Activated T-helper 1 cell treated with anti-CD3 and anti-CD28 coated beads, Interleukin-12 subunit alpha, Interleukin-12 subunit beta, Interleukin-2, Interleukin-4 antibody, amounts not matched to agents 30 ng/mL and 10 ng/mL and 1 ng/mL, durations not matched to agents 14 hours and 24 hours and 36 hours (primary cell): ENCODE measurements at regions not wholly inside any gene's neighbourhood (a gene's known extent, or its start where the extent isn't known, plus 50 kb on each side); places are given as distances from the start of the nearest gene placed in this dataset.

Experiments
- DNase-seq: peaks from one replicate; pipeline ENCODE4 v3.0.0; 2021; ENCODE audit warnings: low spot score
- H3K27ac Mint-ChIP-seq: one replicate; pipeline ENCODE4 v1.8.0; 2021; ENCODE audit warnings: mild to moderate bottlenecking, mixed read lengths
- H3K27me3 Mint-ChIP-seq: one replicate; pipeline ENCODE4 v1.8.0; 2022; ENCODE audit warnings: mild to moderate bottlenecking, moderate library complexity, mixed read lengths; ENCODE audit not compliant: insufficient read depth
- H3K36me3 Mint-ChIP-seq: one replicate; pipeline ENCODE4 v1.8.0; 2021; ENCODE audit warnings: low read depth, mixed read lengths
- H3K4me1 Mint-ChIP-seq: one replicate; pipeline ENCODE4 v1.8.0; 2021; ENCODE audit warnings: low read depth, mixed read lengths
- H3K4me3 Mint-ChIP-seq: one replicate; pipeline ENCODE4 v1.8.0; 2021; ENCODE audit warnings: mild to moderate bottlenecking, moderate library complexity, mixed read lengths
- H3K9me3 Mint-ChIP-seq: one replicate; pipeline ENCODE4 v1.8.0; 2021; ENCODE audit warnings: mixed read lengths
- intact Hi-C: fragments of 100-400 bp; cut with micrococcal nuclease; formaldehyde crosslinking; loops from one replicate; pipeline ENCODE4 v1.15.1; 2024

GRCh38 chr1:8096105-8097011 lies 70.2 kb upstream of the ERRFI1 start:
- peak overlapping the region; percentile 69 for H3K27ac Mint-ChIP-seq
- H3K27me3 Mint-ChIP-seq, result peaks cover 5% of the 10 kb centered on the region
- no peak for DNase-seq
- H3K4me1 Mint-ChIP-seq, result peaks cover 37% of the 10 kb centered on the region
- H3K36me3 Mint-ChIP-seq, result no peaks in the 10 kb centered on the region
- H3K9me3 Mint-ChIP-seq, result no peaks in the 10 kb centered on the region
- H3K4me3 Mint-ChIP-seq, result peak overlapping the region; percentile 63
- intact Hi-C loops, result loop anchor here (1.0 to 10.0 kb wide), 10 partner anchors 57 to 868 kb away; partner anchors contain the start of genes ERRFI1 and SLC45A1

- no peak for DNase-seq
- Mint-ChIP-seq H3K4me1 (peaks cover 38% of the 10 kb centered on the region), H3K9me3 (no peaks in the 10 kb centered on the region), H3K27ac (no peak overlapping the region), H3K36me3 (no peaks in the 10 kb centered on the region), H3K4me3 (no peak overlapping the region), H3K27me3 (peaks cover 5% of the 10 kb centered on the region)
- intact Hi-C loops, result loop anchor here (5.0 to 10.0 kb wide), 3 partner anchors 148 to 869 kb away; no protein-coding TSS in a partner anchor
These were observed 69.5 kb upstream of the ERRFI1 start for GRCh38 chr1:8095584-8095983.

- Mint-ChIP-seq H3K4me1 (peaks cover 47% of the 10 kb centered on the region), H3K9me3 (no peaks in the 10 kb centered on the region), H3K27me3 (peaks cover 3% of the 10 kb centered on the region), H3K36me3 (no peaks in the 10 kb centered on the region), H3K27ac (no peak overlapping the region), H3K4me3 (no peak overlapping the region)
- DNase-seq, result no peak
- intact Hi-C loops, result loop anchor here (5.0 to 10.0 kb wide), 3 partner anchors 147 to 870 kb away; no protein-coding TSS in a partner anchor
These were observed 68.6 kb upstream of the ERRFI1 start for GRCh38 chr1:8094481-8095241.

DNA sequence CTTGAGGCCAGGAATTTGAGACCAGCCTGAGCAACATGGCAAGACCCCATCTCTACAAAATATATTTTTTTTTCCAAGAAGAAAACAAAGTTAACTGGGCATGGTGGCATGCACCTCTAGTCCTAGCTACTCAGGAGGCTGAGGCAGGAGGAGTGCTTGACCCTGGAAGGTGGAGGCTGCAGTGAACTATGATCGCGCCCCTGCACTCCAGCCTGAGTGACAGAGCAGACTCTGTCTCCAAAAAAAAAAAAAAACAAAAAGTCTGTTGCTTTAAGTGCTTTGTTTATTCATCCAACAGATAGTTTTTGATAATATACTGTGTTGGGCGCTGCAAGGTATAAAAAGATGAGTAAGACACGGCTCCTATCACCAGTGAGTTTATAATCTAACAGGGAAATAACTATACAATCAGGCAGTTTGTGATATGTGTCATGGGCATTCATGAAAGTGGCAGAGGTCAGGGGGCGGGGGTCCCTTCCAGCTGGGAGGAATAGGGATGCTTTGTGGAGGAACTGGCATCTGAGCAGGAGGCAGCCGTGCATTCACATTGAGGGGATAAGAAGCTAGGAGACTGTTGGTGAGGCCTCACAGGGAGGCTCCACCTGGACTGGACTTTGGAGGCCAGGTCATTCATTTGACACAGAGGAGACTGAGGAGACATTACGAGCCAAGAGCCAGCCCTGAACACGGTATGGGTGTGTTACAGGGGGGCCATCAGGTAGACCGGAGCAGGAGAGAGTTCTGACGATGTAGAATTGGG lies 67.3 kb upstream of the ERRFI1 start:
- Mint-ChIP-seq H3K27me3 (peaks cover 3% of the 10 kb centered on the region), H3K4me1 (peaks cover 53% of the 10 kb centered on the region), H3K27ac (no peak overlapping the region), H3K9me3 (no peaks in the 10 kb centered on the region), H3K36me3 (no peaks in the 10 kb centered on the region), H3K4me3 (no peak overlapping the region)
- no peak for DNase-seq
- intact Hi-C loops, result loop anchor here (10.0 kb wide), 2 partner anchors 431 to 871 kb away; no protein-coding TSS in a partner anchor

GRCh38 chr1:8092657-8093056 lies 66.5 kb upstream of the ERRFI1 start:
- H3K27me3 Mint-ChIP-seq, result peaks cover 3% of the 10 kb centered on the region
- no peaks in the 10 kb centered on the region for H3K9me3 Mint-ChIP-seq
- no peak for DNase-seq
- H3K4me1 Mint-ChIP-seq, result peaks cover 48% of the 10 kb centered on the region
- no peak overlapping the region for H3K4me3 Mint-ChIP-seq
- no peak overlapping the region for H3K27ac Mint-ChIP-seq
- H3K36me3 Mint-ChIP-seq, result no peaks in the 10 kb centered on the region
- intact Hi-C loops, result loop anchor here (10.0 kb wide), 2 partner anchors 432 to 872 kb away; no protein-coding TSS in a partner anchor

DNA sequence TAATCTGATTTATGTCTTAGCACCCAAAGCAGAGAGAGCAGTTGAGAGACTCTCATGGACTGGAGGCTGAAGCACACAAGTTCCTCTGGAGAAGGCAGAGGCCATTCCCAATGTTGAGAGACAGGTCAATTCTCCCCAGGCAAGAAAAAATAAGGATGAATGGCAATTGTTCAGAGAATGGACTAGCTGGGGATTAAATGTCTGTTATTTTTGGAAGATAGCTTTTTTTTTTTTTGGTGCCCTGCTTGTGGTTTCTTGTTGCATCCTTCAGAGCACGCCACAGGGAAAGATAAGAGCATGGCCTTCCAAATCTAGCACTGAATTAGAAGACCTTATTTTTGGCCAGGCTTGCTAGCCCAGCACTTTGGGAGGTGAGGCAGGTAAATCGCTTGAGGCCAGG lies 65.6 kb upstream of the ERRFI1 start:
- intact Hi-C loops, result loop anchor here (10.0 kb wide), 2 partner anchors 433 to 873 kb away; no protein-coding TSS in a partner anchor
- H3K36me3 Mint-ChIP-seq, result no peaks in the 10 kb centered on the region
- H3K4me3 Mint-ChIP-seq, result no peak overlapping the region
- no peak overlapping the region for H3K27ac Mint-ChIP-seq
- peaks cover 5% of the 10 kb centered on the region for H3K27me3 Mint-ChIP-seq
- H3K4me1 Mint-ChIP-seq, result peaks cover 38% of the 10 kb centered on the region
- no peaks in the 10 kb centered on the region for H3K9me3 Mint-ChIP-seq
- no peak for DNase-seq

- Mint-ChIP-seq H3K27ac (no peak overlapping the region), H3K27me3 (peaks cover 11% of the 10 kb centered on the region), H3K4me3 (no peak overlapping the region), H3K9me3 (no peaks in the 10 kb centered on the region), H3K36me3 (no peaks in the 10 kb centered on the region), H3K4me1 (peaks cover 24% of the 10 kb centered on the region)
- no peak for DNase-seq
- intact Hi-C loops, result loop anchor here (10.0 kb wide), 2 partner anchors 435 to 875 kb away; no protein-coding TSS in a partner anchor
These were observed 64.2 kb upstream of the ERRFI1 start for GRCh38 chr1:8090241-8090702.

DNA sequence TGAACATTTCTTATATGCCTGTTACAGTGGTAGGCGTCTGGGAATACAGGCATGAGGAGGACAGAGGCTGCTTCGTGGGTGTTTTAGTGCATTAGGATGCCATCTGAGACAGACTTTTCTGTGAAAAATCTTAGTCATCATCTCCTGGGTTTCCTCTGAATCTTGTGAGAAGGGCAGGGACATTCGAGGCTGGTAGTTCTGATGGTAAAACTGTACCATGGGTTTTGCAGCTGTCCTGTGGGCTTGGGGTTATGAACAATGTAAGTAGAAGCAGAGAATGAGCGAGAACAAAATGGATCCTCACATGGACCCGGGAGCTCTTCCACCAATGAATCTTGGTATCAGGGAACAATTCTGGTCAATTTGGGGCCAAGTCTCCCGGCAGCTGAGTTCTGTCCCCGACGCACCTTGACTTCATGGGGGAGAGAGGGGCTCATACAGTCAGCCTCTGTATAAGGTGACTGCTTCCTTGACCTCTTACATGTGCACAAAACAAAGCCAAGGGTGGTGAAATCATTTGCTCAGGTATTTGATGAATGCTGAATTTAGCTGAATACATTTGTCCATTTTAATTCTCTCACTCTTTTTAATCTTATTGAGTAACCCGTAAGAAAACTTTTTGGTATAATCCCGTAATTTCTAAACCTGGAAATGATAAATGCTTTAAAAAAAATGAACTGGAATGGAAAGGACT lies 63.6 kb upstream of the ERRFI1 start:
- Mint-ChIP-seq H3K36me3 (no peaks in the 10 kb centered on the region), H3K4me3 (no peak overlapping the region), H3K27ac (no peak overlapping the region), H3K4me1 (peaks cover 18% of the 10 kb centered on the region), H3K9me3 (no peaks in the 10 kb centered on the region), H3K27me3 (peaks cover 11% of the 10 kb centered on the region)
- intact Hi-C loops, result loop anchor here (10.0 kb wide), 2 partner anchors 435 to 875 kb away; no protein-coding TSS in a partner anchor
- DNase-seq, result no peak

- Mint-ChIP-seq H3K36me3 (no peaks in the 10 kb centered on the region), H3K27me3 (peaks cover 22% of the 10 kb centered on the region), H3K4me1 (peaks cover 16% of the 10 kb centered on the region), H3K4me3 (no peak overlapping the region), H3K9me3 (no peaks in the 10 kb centered on the region), H3K27ac (no peak overlapping the region)
- intact Hi-C loops, result no loop called here
- DNase-seq, result no peak
These were observed 59.9 kb upstream of the ERRFI1 start for GRCh38 chr1:8086055-8086454.

GRCh38 chr1:8084913-8085312 lies 58.8 kb upstream of the ERRFI1 start:
- Mint-ChIP-seq H3K27me3 (peaks cover 27% of the 10 kb centered on the region), H3K4me3 (no peak overlapping the region), H3K27ac (no peak overlapping the region), H3K9me3 (no peaks in the 10 kb centered on the region), H3K36me3 (no peaks in the 10 kb centered on the region), H3K4me1 (peaks cover 8% of the 10 kb centered on the region)
- intact Hi-C loops, result no loop called here
- DNase-seq, result no peak

GRCh38 chr1:8083739-8084484 lies 57.8 kb upstream of the ERRFI1 start:
- H3K27ac Mint-ChIP-seq, result no peak overlapping the region
- intact Hi-C loops, result no loop called here
- H3K4me1 Mint-ChIP-seq, result no peaks in the 10 kb centered on the region
- H3K4me3 Mint-ChIP-seq, result no peak overlapping the region
- H3K36me3 Mint-ChIP-seq, result no peaks in the 10 kb centered on the region
- no peak for DNase-seq
- H3K27me3 Mint-ChIP-seq, result peaks cover 30% of the 10 kb centered on the region
- no peaks in the 10 kb centered on the region for H3K9me3 Mint-ChIP-seq
